K562 (cell line): ENCODE measurements at regions not wholly inside any gene's neighbourhood (a gene's known extent, or its start where the extent isn't known, plus 50 kb on each side); places are given as distances from the start of the nearest gene placed in this dataset.

Source experiments
- ATAC-seq: fragments of 200-7000 bp; cut with Tn5 transposase; 3 replicates; pipeline ENCODE4 v1.9.1; 2020; ENCODE audit warnings: moderate library complexity
- BruUV-seq: library from RNA; stranded (reverse); fragments of 400-500 nt; replicated peaks from 2 replicates; lab custom pipeline; 2021; lab: Mats Ljungman, UMichigan
- CTCF ChIA-PET: fragments of 300-600 bp; formaldehyde crosslinking; extraction: SDS; loops from one replicate; lab custom pipeline; 2021; ENCODE audit warnings: low intra/inter-chr PET ratio; lab: Yijun Ruan, JAX
- POLR2A ChIA-PET: fragments of 300-600, 350-650 bp; sonication (Branson Sonifier 250); formaldehyde crosslinking; extraction: SDS; loops from one replicate; lab custom pipeline; 2021; ENCODE audit warnings: antibody characterized with exemption, inconsistent platforms; lab: Yijun Ruan, JAX
- DNase-seq, 4 experiments: peaks; one replicate each; pipeline versions ENCODE4 v3.0.0 to v3.0.0-alpha.2; 2011 to 2018; ENCODE audit warnings: low spot score in 3 of 4, mixed read lengths in 3 of 4; ENCODE audit errors: extremely low read depth in 1 of 4
- FAIRE-seq: peaks from 2 replicates; lab custom pipeline; 2011; peaks lifted over from hg19 to GRCh38; lab: Jason Lieb, UNC
- H2AFZ ChIP-seq: 2 replicates; pipeline ENCODE4 v1.6.0; 2011; ENCODE audit warnings: low read depth, low read length, control low read depth, inconsistent platforms
- H3K27ac ChIP-seq: fragments of 200-600 bp; 3 replicates; pipeline ENCODE4 v1.8.0; 2011; ENCODE audit warnings: low read depth, mild to moderate bottlenecking, control low read depth, inconsistent platforms, low read length, moderate library complexity, mixed read lengths; ENCODE audit errors: extremely low read depth
- H3K27me3 ChIP-seq, 2 experiments: fragments of 300-600 bp in 1 of 2; 2 replicates in 1 of 2; 3 replicates in 1 of 2; pipeline versions ENCODE4 v1.6.0 to v1.8.0; 2011; ENCODE audit warnings: inconsistent platforms in 2 of 2, low read length in 2 of 2, mild to moderate bottlenecking in 1 of 2, mixed read lengths in 1 of 2, moderate library complexity in 1 of 2; ENCODE audit not compliant: control insufficient read depth in 2 of 2, insufficient read depth in 2 of 2
- H3K36me3 ChIP-seq: fragments of 300-600 bp; 3 replicates; pipeline ENCODE4 v1.8.0; 2011; ENCODE audit warnings: mild to moderate bottlenecking, low read length, inconsistent platforms; ENCODE audit not compliant: control insufficient read depth, insufficient read depth
- H3K4me1 ChIP-seq, 2 experiments: fragments of 200-600 bp in 1 of 2; replicated peaks in 1 of 2; 2 replicates in 1 of 2; 3 replicates in 1 of 2; pipeline versions ENCODE4 v1.5.1 to v1.8.0; 2011; ENCODE audit warnings: inconsistent platforms in 2 of 2, low read length in 2 of 2, mild to moderate bottlenecking in 1 of 2, mixed read lengths in 1 of 2, moderate library complexity in 1 of 2; ENCODE audit not compliant: control insufficient read depth in 2 of 2, insufficient read depth in 2 of 2
- H3K4me2 ChIP-seq: 2 replicates; pipeline ENCODE4 v1.6.1; 2011; ENCODE audit warnings: low read length, control low read depth, inconsistent platforms, mixed read lengths; ENCODE audit not compliant: insufficient read depth
- H3K4me3 ChIP-seq: fragments of 200-600 bp; sonication (generic), shearing (Covaris generic); 2 replicates; pipeline ENCODE4 v1.5.1; 2016; ENCODE audit warnings: control low read depth, inconsistent platforms
- H3K79me2 ChIP-seq: fragments of 200-600 bp; 3 replicates; pipeline ENCODE4 v1.8.0; 2011; ENCODE audit warnings: low read length, inconsistent platforms; ENCODE audit not compliant: control insufficient read depth, insufficient read depth
- H3K9ac ChIP-seq, 2 experiments: 2 replicates each; pipeline versions ENCODE4 v1.6.0 to v1.6.1; 2011; ENCODE audit warnings: low read depth in 2 of 2, low read length in 2 of 2, control low read depth in 1 of 2, inconsistent platforms in 1 of 2, mild to moderate bottlenecking in 1 of 2, mixed read lengths in 1 of 2; ENCODE audit not compliant: insufficient read depth in 1 of 2
- H3K9me1 ChIP-seq: one replicate; pipeline ENCODE4 v1.6.0; 2011; ENCODE audit warnings: inconsistent platforms, mild to moderate bottlenecking, low read length, moderate library complexity; ENCODE audit not compliant: control insufficient read depth, insufficient read depth
- H3K9me3 ChIP-seq: replicated peaks from 2 replicates; pipeline ENCODE4 v1.5.1; 2011; ENCODE audit warnings: low read depth, low read length, inconsistent platforms; ENCODE audit not compliant: control insufficient read depth, insufficient read depth
- H4K20me1 ChIP-seq: replicated peaks from 2 replicates; pipeline ENCODE4 v1.6.1; 2011; ENCODE audit warnings: low read length, inconsistent platforms, mixed read lengths; ENCODE audit not compliant: control insufficient read depth, insufficient read depth
- CTCFL ChIP-seq: IDR thresholded peaks from 2 replicates; pipeline ENCODE4 v1.6.1; 2011; ENCODE audit warnings: borderline replicate concordance, low read depth, mild to moderate bottlenecking, moderate library complexity, low read length; ENCODE audit not compliant: insufficient read depth, poor library complexity, severe bottlenecking
- FOXP1 ChIP-seq: sonication (generic); formaldehyde crosslinking; IDR thresholded peaks from 2 replicates; pipeline ENCODE4 v1.8.0; 2022; ENCODE audit warnings: mild to moderate bottlenecking, missing genetic modification reagents
- KAT7 ChIP-seq: sonication (generic); formaldehyde crosslinking; IDR thresholded peaks from 2 replicates; pipeline ENCODE4 v1.8.0; 2022; ENCODE audit warnings: missing genetic modification reagents, mild to moderate bottlenecking, borderline replicate concordance
- MYC ChIP-seq, 2 experiments: fragments of 250-450 bp in 1 of 2; sonication (Bioruptor Pico) in 1 of 2; IDR thresholded peaks; 2 replicates each; pipeline versions ENCODE4 v1.5.1 to v1.6.1; 2012 to 2021; ENCODE audit warnings: low read depth in 2 of 2, borderline replicate concordance in 1 of 2, improper control_type of control experiment in 1 of 2, low read length in 1 of 2, mild to moderate bottlenecking in 1 of 2, moderate library complexity in 1 of 2
- PHTF2 ChIP-seq: fragments of 250-450 bp; sonication (Bioruptor Pico); IDR thresholded peaks from 2 replicates; pipeline ENCODE4 v1.5.0; 2021; ENCODE audit warnings: mild to moderate bottlenecking
- RFX1 ChIP-seq: fragments of 450-650 bp; IDR thresholded peaks from 2 replicates; pipeline ENCODE4 v1.6.1; 2016; ENCODE audit warnings: mild to moderate bottlenecking, moderate library complexity
- TBL1XR1 ChIP-seq, 2 experiments: IDR thresholded peaks; 2 replicates each; pipeline ENCODE4 v1.6.1; 2012; ENCODE audit warnings: improper control_type of control experiment in 2 of 2, low read length in 2 of 2, mild to moderate bottlenecking in 1 of 2
- ZBTB2 ChIP-seq: fragments of 450-650 bp; IDR thresholded peaks from 2 replicates; pipeline ENCODE4 v1.6.1; 2016; ENCODE audit warnings: antibody characterized with exemption
- ZFP1 ChIP-seq: fragments of 450-650 bp; formaldehyde crosslinking; IDR thresholded peaks from 2 replicates; pipeline ENCODE4 v1.4.0; 2020; ENCODE audit warnings: mild to moderate bottlenecking, mixed read lengths
- ZNF146 ChIP-seq: IDR thresholded peaks from one replicate; pipeline ENCODE4 v1.6.1; 2018; ENCODE audit warnings: missing compliant biosample characterization; ENCODE audit not compliant: unreplicated experiment
- ZNF436 ChIP-seq: fragments of 250-450, 450-650 bp; sonication (Bioruptor Pico); formaldehyde crosslinking; IDR thresholded peaks from 2 replicates; pipeline ENCODE4 v1.7.0; 2020; ENCODE audit warnings: mild to moderate bottlenecking
- ZNF609 ChIP-seq: sonication (generic); formaldehyde crosslinking; IDR thresholded peaks from 2 replicates; pipeline ENCODE4 v1.8.1; 2023; ENCODE audit warnings: missing genetic modification reagents, mild to moderate bottlenecking, borderline replicate concordance
- WGBS: fragments of 100-300 bp; shearing (Covaris generic); methylation state at CpG from one replicate; pipeline ENCODE4 v1.1.6; 2016; ENCODE audit warnings: low coverage, mixed read lengths; ENCODE audit not compliant: insufficient coverage; ENCODE audit errors: missing lambda C conversion rate; 5-methylcytosine and 5-hydroxymethylcytosine counted together
- in situ Hi-C: fragments of 300-500 bp; cut with MboI; formaldehyde crosslinking; loops from 4 replicates; pipeline ENCODE4 v1.15.0; 2018; ENCODE audit warnings: inconsistent platforms, mixed read lengths
- intact Hi-C: fragments of 100-400 bp; cut with micrococcal nuclease; formaldehyde crosslinking; loops from 2 replicates; pipeline ENCODE4 v1.14.2; 2022

GRCh38 chr2:76564734-76565133 is 854.0 kb upstream of the GCFC2 start (continued):
- TF ChIP-seq ZNF609 (CRISPR knock-in tag): no peak
- no peak for TF ChIP-seq ZBTB2
- TF ChIP-seq, all 486 proteins: peak for 0

GRCh38 chr2:76563730-76564129 is 853.0 kb upstream of the GCFC2 start:
- TF ChIP-seq ZNF146 (CRISPR knock-in tag) (no peak), ZNF436 (CRISPR knock-in tag) (no peak), KAT7 (no peak), RFX1 (no peak), MYC (IDR thresholded peaks at IDR 0.05; ENCODE audit: low read depth, low read length) (no peak), MYC (CRISPR knock-in tag; IDR thresholded peaks at IDR 0.05; ENCODE audit: borderline replicate concordance, low read depth) (no peak), TBL1XR1 (IDR thresholded peaks at IDR 0.05; ENCODE audit: low read length in 2 of 2) (no peak), FOXP1 (CRISPR knock-in tag) (no peak), CTCFL (no peak), PHTF2 (CRISPR knock-in tag) (no peak), ZFP1 (CRISPR knock-in tag) (no peak)
- TF ChIP-seq, all 486 proteins: peak for 0

More at GRCh38 chr2:76563730-76564129, 853.0 kb upstream of the GCFC2 start:
- H3K9ac ChIP-seq: no peak overlapping the region
- BruUV-seq: no TSS peak
- H2AFZ ChIP-seq: no peak overlapping the region
- no peaks in the 10 kb centered on the region for H3K79me2 ChIP-seq
- H3K4me2 ChIP-seq: no peak overlapping the region
- H3K4me3 ChIP-seq: no peak overlapping the region
- in situ Hi-C loops: no loop called here
- H3K9me3 ChIP-seq: no peaks in the 10 kb centered on the region
- no peaks in the 10 kb centered on the region for H3K9me1 ChIP-seq
- 0% methylated on average over 5 of the region's 9 CpGs for WGBS
- POLR2A ChIA-PET: no interaction called here
- intact Hi-C loops: no loop called here
- FAIRE-seq (no peak), ATAC-seq (no peak), DNase-seq (no peak)
- CTCF ChIA-PET: no interaction called here
- no peaks in the 10 kb centered on the region for H3K36me3 ChIP-seq
- H3K27me3 ChIP-seq: no peaks in the 10 kb centered on the region
- H4K20me1 ChIP-seq: no peaks in the 10 kb centered on the region
- H3K27ac ChIP-seq: no peak overlapping the region
- no peaks in the 10 kb centered on the region for H3K4me1 ChIP-seq
